ENCODE measurements at regions not wholly inside any gene's neighbourhood (a gene's known extent, or its start where the extent isn't known, plus 50 kb on each side); places are given as distances from the start of the nearest gene placed in this dataset.

DNA sequence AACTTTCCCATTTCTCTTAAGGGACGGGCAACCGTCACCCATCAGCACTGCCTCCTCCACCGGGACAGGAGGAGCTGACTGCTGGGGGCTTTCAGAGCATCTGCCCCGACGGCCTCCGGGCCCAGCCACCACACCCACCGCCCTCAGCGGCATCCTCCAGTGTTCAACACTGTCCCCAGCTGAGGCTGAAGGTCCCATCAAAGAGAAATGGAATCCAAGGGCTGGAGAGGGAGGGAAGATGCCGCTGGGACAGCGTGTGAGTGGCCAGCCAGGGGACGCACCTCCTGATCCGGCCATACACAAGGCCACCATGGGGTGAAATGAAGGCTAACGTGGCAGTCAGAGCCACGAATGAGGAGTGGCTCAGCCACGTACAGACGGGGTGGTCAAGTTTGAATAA is 153.6 kb upstream of the PPP2R2D start:
- Histone ChIP-seq H3K36me3 (ENCODE audit: control insufficient read depth in 1 of 2, insufficient read depth in 2 of 2, low read depth in 1 of 2, low read length in 2 of 2) (no peaks in the 10 kb centered on the region), H4K8ac (ENCODE audit: low read length) (no peak overlapping the region), H3K4ac (ENCODE audit: low read depth in 1 of 2, low read length in 2 of 2) (no peak overlapping the region), H2BK5ac (ENCODE audit: low read depth, low read length, poor library complexity, severe bottlenecking) (no peak overlapping the region), H2AK5ac (ENCODE audit: low read length, severe bottlenecking) (no peak overlapping the region), H3K4me3 (ENCODE audit: insufficient read depth in 1 of 2, low read depth in 1 of 2, low read length in 2 of 2) (no peak overlapping the region), H3K14ac (ENCODE audit: low read length in 2 of 2) (no peak overlapping the region), H3K4me1 (ENCODE audit: control insufficient read depth, insufficient read depth, low read depth, low read length) (peaks cover 8% of the 10 kb centered on the region), H3K23ac (ENCODE audit: low read length in 2 of 2) (no peak overlapping the region), H3K9me3 (ENCODE audit: control insufficient read depth, low read length) (no peaks in the 10 kb centered on the region), H2BK120ac (ENCODE audit: low read depth, low read length) (no peak overlapping the region), H3K9ac (ENCODE audit: low read length) (no peak overlapping the region), H3K18ac (ENCODE audit: low read depth in 1 of 2, low read length in 2 of 2) (no peak overlapping the region), H3K79me1 (replicated peaks; ENCODE audit: low read length, poor library complexity, severe bottlenecking) (no peaks in the 10 kb centered on the region), H2BK12ac (ENCODE audit: low read length in 2 of 2) (no peak overlapping the region), H2BK15ac (ENCODE audit: low read depth, poor library complexity, severe bottlenecking) (no peak overlapping the region), H4K91ac (ENCODE audit: low read length) (no peak overlapping the region), H3K27ac (ENCODE audit: low read length, poor library complexity, severe bottlenecking) (no peak overlapping the region), H3K27me3 (ENCODE audit: control insufficient read depth in 1 of 2, insufficient read depth in 1 of 2, low read length in 2 of 2) (peaks cover 0 to 15% of the 10 kb centered on the region in 2 experiments), H3K4me2 (ENCODE audit: low read length, poor library complexity, severe bottlenecking) (no peak overlapping the region), H2AFZ (ENCODE audit: low read depth, low read length) (no peak overlapping the region)
- WGBS = 86% methylated on average over 16 of the region's 16 CpGs
- DNase-seq = no peak

DNA sequence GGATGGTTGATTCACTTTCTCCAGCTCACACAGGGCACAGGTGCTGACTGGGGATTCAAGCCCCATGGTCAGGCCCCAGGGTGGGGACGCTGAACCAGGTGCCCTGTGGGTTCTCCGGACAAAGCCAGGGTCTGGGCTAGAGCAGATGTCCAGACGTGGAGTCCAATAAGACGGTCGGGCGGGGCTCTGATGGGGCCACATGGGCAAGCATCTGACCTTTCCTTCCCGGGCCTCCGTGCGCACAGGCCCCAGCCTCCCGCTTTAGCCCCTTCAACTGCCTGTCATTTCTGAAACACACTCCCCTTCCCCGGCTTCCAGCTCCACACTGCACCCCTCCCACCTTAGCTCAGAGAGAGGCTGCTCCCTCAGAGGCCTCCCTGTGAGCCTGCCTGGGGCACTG is 153.0 kb upstream of the PPP2R2D start:
- Histone ChIP-seq H3K4me2 (ENCODE audit: low read length, poor library complexity, severe bottlenecking) (no peak overlapping the region), H4K91ac (ENCODE audit: low read length) (no peak overlapping the region), H3K18ac (ENCODE audit: low read depth in 1 of 2, low read length in 2 of 2) (no peak overlapping the region), H2BK12ac (ENCODE audit: low read length in 2 of 2) (no peak overlapping the region), H3K36me3 (ENCODE audit: control insufficient read depth in 1 of 2, insufficient read depth in 2 of 2, low read depth in 1 of 2, low read length in 2 of 2) (no peaks in the 10 kb centered on the region), H4K8ac (ENCODE audit: low read length) (no peak overlapping the region), H2BK15ac (ENCODE audit: low read depth, poor library complexity, severe bottlenecking) (no peak overlapping the region), H2AK5ac (ENCODE audit: low read length, severe bottlenecking) (no peak overlapping the region), H2AFZ (ENCODE audit: low read depth, low read length) (no peak overlapping the region), H3K9me3 (ENCODE audit: control insufficient read depth, low read length) (no peaks in the 10 kb centered on the region), H3K14ac (ENCODE audit: low read length in 2 of 2) (no peak overlapping the region), H3K9ac (ENCODE audit: low read length) (no peak overlapping the region), H3K4ac (ENCODE audit: low read depth in 1 of 2, low read length in 2 of 2) (no peak overlapping the region), H3K4me3 (ENCODE audit: insufficient read depth in 1 of 2, low read depth in 1 of 2, low read length in 2 of 2) (no peak overlapping the region), H2BK120ac (ENCODE audit: low read depth, low read length) (no peak overlapping the region), H3K23ac (ENCODE audit: low read length in 2 of 2) (no peak overlapping the region), H3K27ac (ENCODE audit: low read length, poor library complexity, severe bottlenecking) (no peak overlapping the region), H2BK5ac (ENCODE audit: low read depth, low read length, poor library complexity, severe bottlenecking) (no peak overlapping the region), H3K4me1 (ENCODE audit: control insufficient read depth, insufficient read depth, low read depth, low read length) (peaks cover 8% of the 10 kb centered on the region), H3K79me1 (replicated peaks; ENCODE audit: low read length, poor library complexity, severe bottlenecking) (no peaks in the 10 kb centered on the region), H3K27me3 (ENCODE audit: control insufficient read depth in 1 of 2, insufficient read depth in 1 of 2, low read length in 2 of 2) (peaks cover 0 to 15% of the 10 kb centered on the region in 2 experiments)
- 85% methylated on average over 11 of the region's 11 CpGs for WGBS
- no peak for DNase-seq

DNA sequence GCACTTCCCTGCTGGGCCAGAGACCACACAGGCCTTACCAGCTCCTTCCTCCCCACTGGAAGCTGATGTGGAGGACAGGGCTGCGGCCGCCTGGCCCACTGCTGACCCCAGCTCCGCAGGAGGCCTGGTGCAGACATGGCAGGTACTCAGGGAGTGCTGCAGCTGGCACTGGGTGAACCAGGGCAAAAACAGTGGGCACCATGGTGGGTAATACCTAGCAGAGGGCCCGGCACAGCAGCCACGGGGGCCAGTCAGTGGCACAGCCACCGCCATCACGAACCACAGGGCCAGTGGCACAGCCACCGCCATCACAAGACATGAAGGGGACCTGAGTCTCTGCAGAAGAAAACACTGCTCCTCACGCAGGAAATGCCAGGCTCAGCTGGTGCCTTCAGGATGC is 152.6 kb upstream of the PPP2R2D start:
- Histone ChIP-seq H2AFZ (ENCODE audit: low read depth, low read length) (no peak overlapping the region), H4K8ac (ENCODE audit: low read length) (no peak overlapping the region)

DNA sequence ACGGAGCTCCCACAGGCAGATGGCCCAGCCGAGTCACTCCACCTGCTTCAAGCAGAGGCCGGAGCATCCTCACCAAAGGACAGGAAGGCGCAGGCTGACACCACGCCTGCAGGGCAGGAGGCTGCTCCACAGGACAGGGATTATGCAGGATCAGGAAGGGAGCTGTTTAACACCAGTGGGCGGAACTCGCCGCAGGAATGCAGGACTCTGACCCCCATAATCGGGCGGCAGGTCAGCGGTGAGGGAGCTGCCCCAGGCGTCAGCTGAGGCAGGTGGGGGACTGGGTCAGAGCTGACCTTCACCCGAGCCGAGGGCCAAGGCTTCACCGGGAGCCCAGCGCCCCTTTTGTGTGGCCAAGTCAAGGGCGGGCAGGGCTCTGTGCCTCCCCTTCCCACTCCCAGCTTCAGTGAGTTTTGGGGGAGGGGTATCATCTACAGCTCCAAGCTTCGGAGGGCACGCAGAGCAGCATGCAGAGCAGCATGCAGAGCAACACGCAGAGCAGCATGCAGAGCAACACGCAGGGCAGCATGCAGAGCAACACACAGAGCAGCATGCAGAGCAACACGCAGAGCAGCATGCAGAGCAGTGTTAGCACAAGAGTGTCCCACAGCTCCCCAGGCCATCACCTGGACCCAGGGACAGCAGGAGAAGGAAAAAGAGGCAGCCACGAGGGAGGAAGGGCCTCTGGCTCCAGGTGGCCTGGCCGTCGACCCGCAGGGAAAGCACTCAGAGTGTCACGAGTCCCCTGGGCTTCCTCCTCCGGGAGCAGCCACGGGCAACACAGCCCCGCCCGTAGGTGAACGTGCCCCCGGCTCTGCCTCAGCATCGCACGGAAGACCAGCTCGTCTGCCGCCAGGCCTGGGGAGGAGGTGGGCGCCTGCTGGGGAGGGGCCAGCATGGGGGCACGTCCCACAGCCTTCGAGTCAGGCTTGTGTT is 151.7 kb upstream of the PPP2R2D start:
- Histone ChIP-seq H3K27ac (ENCODE audit: low read length, poor library complexity, severe bottlenecking) (no peak overlapping the region), H3K4me2 (ENCODE audit: low read length, poor library complexity, severe bottlenecking) (no peak overlapping the region), H2BK12ac (ENCODE audit: low read length in 2 of 2) (no peak overlapping the region), H3K18ac (ENCODE audit: low read depth in 1 of 2, low read length in 2 of 2) (no peak overlapping the region), H2BK120ac (ENCODE audit: low read depth, low read length) (no peak overlapping the region), H2BK15ac (ENCODE audit: low read depth, poor library complexity, severe bottlenecking) (no peak overlapping the region), H2AFZ (ENCODE audit: low read depth, low read length) (no peak overlapping the region), H3K4ac (ENCODE audit: low read depth in 1 of 2, low read length in 2 of 2) (no peak overlapping the region), H3K23ac (ENCODE audit: low read length in 2 of 2) (no peak overlapping the region), H3K9ac (ENCODE audit: low read length) (no peak overlapping the region), H3K4me3 (ENCODE audit: insufficient read depth in 1 of 2, low read depth in 1 of 2, low read length in 2 of 2) (no peak overlapping the region), H4K91ac (ENCODE audit: low read length) (no peak overlapping the region), H3K79me1 (replicated peaks; ENCODE audit: low read length, poor library complexity, severe bottlenecking) (no peaks in the 10 kb centered on the region), H2BK5ac (ENCODE audit: low read depth, low read length, poor library complexity, severe bottlenecking) (no peak overlapping the region), H3K36me3 (ENCODE audit: control insufficient read depth in 1 of 2, insufficient read depth in 2 of 2, low read depth in 1 of 2, low read length in 2 of 2) (no peaks in the 10 kb centered on the region), H3K14ac (ENCODE audit: low read length in 2 of 2) (no peak overlapping the region), H2AK5ac (ENCODE audit: low read length, severe bottlenecking) (no peak overlapping the region), H3K9me3 (ENCODE audit: control insufficient read depth, low read length) (no peaks in the 10 kb centered on the region), H4K8ac (ENCODE audit: low read length) (no peak overlapping the region), H3K27me3 (ENCODE audit: control insufficient read depth in 1 of 2, insufficient read depth in 1 of 2, low read length in 2 of 2) (peaks cover 0 to 7% of the 10 kb centered on the region in 2 experiments), H3K4me1 (ENCODE audit: control insufficient read depth, insufficient read depth, low read depth, low read length) (peaks cover 6% of the 10 kb centered on the region)
- no peak for DNase-seq
- 72% methylated on average over 40 of the region's 40 CpGs for WGBS

More for the DNA sequence above, 152.6 kb upstream of the PPP2R2D start:
- Histone ChIP-seq H3K36me3 (ENCODE audit: control insufficient read depth in 1 of 2, insufficient read depth in 2 of 2, low read depth in 1 of 2, low read length in 2 of 2) (no peaks in the 10 kb centered on the region), H3K18ac (ENCODE audit: low read depth in 1 of 2, low read length in 2 of 2) (no peak overlapping the region), H2BK12ac (ENCODE audit: low read length in 2 of 2) (no peak overlapping the region), H3K14ac (ENCODE audit: low read length in 2 of 2) (no peak overlapping the region), H2AK5ac (ENCODE audit: low read length, severe bottlenecking) (no peak overlapping the region), H3K23ac (ENCODE audit: low read length in 2 of 2) (no peak overlapping the region), H3K9me3 (ENCODE audit: control insufficient read depth, low read length) (no peaks in the 10 kb centered on the region), H2BK5ac (ENCODE audit: low read depth, low read length, poor library complexity, severe bottlenecking) (no peak overlapping the region), H3K27me3 (ENCODE audit: control insufficient read depth in 1 of 2, insufficient read depth in 1 of 2, low read length in 2 of 2) (peaks cover 0 to 15% of the 10 kb centered on the region in 2 experiments), H3K79me1 (replicated peaks; ENCODE audit: low read length, poor library complexity, severe bottlenecking) (no peaks in the 10 kb centered on the region), H2BK120ac (ENCODE audit: low read depth, low read length) (no peak overlapping the region), H3K4me3 (ENCODE audit: insufficient read depth in 1 of 2, low read depth in 1 of 2, low read length in 2 of 2) (no peak overlapping the region), H3K9ac (ENCODE audit: low read length) (no peak overlapping the region), H3K4ac (ENCODE audit: low read depth in 1 of 2, low read length in 2 of 2) (no peak overlapping the region), H3K4me2 (ENCODE audit: low read length, poor library complexity, severe bottlenecking) (no peak overlapping the region), H2BK15ac (ENCODE audit: low read depth, poor library complexity, severe bottlenecking) (no peak overlapping the region), H3K4me1 (ENCODE audit: control insufficient read depth, insufficient read depth, low read depth, low read length) (peaks cover 8% of the 10 kb centered on the region), H3K27ac (ENCODE audit: low read length, poor library complexity, severe bottlenecking) (no peak overlapping the region), H4K91ac (ENCODE audit: low read length) (no peak overlapping the region)
- WGBS = 85% methylated on average over 9 of the region's 9 CpGs
- DNase-seq = no peak
